MG63 (cell line): ENCODE measurements at regions not wholly inside any gene's neighbourhood (a gene's known extent, or its start where the extent isn't known, plus 50 kb on each side); places are given as distances from the start of the nearest gene placed in this dataset.

Experiments used
- DNase-seq: peaks from one replicate; pipeline ENCODE4 v3.0.0-alpha.2; 2020
- H3K27me3 ChIP-seq: fragments of 250-450 bp; sonication (Bioruptor Pico); 2 replicates; pipeline ENCODE4 v1.5.1; 2020; ENCODE audit warnings: mild to moderate bottlenecking, moderate library complexity
- H3K36me3 ChIP-seq: fragments of 250-450 bp; sonication (Bioruptor Pico); 2 replicates; pipeline ENCODE4 v1.5.1; 2020; ENCODE audit warnings: mild to moderate bottlenecking, moderate library complexity
- H3K4me3 ChIP-seq: fragments of 250-450 bp; sonication (Bioruptor Pico); 2 replicates; pipeline ENCODE4 v1.5.1; 2020; ENCODE audit warnings: mild to moderate bottlenecking, moderate library complexity
- H3K9me3 ChIP-seq: fragments of 250-450 bp; sonication (Bioruptor Pico); 2 replicates; pipeline ENCODE4 v1.5.1; 2020; ENCODE audit warnings: mild to moderate bottlenecking, moderate library complexity

- H3K9me3 ChIP-seq, result no peaks in the 10 kb centered on the region
- no peak for DNase-seq
- no peak overlapping the region for H3K4me3 ChIP-seq
- H3K36me3 ChIP-seq, result no peaks in the 10 kb centered on the region
- no peaks in the 10 kb centered on the region for H3K27me3 ChIP-seq
Observed at GRCh38 chr12:24599736-24600135, 349.2 kb downstream of the BCAT1 start.

DNA sequence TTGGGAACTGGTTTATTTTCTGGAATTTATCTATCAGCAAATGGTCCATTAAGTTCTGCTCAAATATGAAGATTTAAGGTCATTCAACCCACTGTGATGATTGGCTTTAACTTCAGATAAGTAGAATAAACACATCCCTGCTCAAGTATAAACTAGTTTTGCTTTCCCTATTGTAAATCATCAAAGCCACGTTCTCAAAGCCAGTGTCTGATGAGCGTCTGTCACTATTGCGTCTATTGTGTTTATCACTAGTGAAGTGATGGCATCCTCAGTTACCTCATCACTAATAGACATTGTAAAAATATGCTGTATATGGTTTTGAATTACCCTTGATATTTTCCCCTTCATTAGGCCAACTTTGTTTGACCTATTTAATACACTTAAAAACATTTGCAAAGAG, 351.3 kb downstream of the BCAT1 start:
- Histone ChIP-seq H3K36me3 (no peaks in the 10 kb centered on the region), H3K27me3 (no peaks in the 10 kb centered on the region), H3K9me3 (no peaks in the 10 kb centered on the region), H3K4me3 (no peak overlapping the region)
- DNase-seq, result no peak

GRCh38 chr12:24596768-24597388, 352.0 kb downstream of the BCAT1 start:
- H3K27me3 ChIP-seq, result no peaks in the 10 kb centered on the region

GRCh38 chr12:24595652-24596235, 353.2 kb downstream of the BCAT1 start:
- no peak for DNase-seq
- H3K27me3 ChIP-seq, result no peaks in the 10 kb centered on the region
- H3K36me3 ChIP-seq, result no peaks in the 10 kb centered on the region
- no peaks in the 10 kb centered on the region for H3K9me3 ChIP-seq
- H3K4me3 ChIP-seq, result no peak overlapping the region

More at GRCh38 chr12:24596768-24597388, 352.0 kb downstream of the BCAT1 start:
- no peaks in the 10 kb centered on the region for H3K36me3 ChIP-seq
- DNase-seq, result no peak
- H3K9me3 ChIP-seq, result no peaks in the 10 kb centered on the region
- H3K4me3 ChIP-seq, result no peak overlapping the region

DNA sequence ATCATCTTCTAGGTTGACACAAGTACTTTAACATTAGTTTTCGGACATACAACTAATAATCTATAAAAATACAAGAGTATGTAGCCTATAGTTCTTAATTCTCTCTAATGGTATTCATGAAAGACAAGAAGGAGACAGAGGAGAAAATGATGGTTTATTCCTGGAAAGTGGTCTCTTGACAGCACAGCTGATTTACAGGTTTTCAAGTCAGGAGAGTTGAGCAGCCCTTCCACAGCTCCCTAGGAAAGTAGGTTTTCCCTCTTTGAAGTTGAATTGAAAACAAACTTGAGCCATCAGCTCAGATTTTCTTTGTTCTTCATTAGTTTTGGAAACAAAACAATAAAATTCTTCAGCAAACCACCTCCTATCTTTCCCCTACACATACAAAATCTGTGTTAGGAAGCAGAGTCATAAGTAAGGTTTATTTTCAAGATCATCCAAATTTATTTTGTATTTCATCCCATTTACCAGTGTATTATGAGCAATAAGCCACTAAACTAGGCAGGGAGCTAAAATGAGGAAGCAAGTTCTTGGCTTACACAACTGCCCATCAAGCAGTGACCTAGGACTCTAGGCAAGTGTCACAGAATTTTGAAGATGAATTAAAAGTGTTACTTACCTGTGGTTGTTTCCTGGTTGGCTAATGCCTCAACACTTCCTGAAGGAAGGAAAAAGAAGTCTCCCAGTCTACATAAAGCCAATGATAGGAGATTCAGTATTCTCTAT, 357.0 kb downstream of the BCAT1 start:
- no peaks in the 10 kb centered on the region for H3K9me3 ChIP-seq
- no peak for DNase-seq
- H3K27me3 ChIP-seq, result no peaks in the 10 kb centered on the region
- H3K4me3 ChIP-seq, result no peak overlapping the region
- no peaks in the 10 kb centered on the region for H3K36me3 ChIP-seq

DNA sequence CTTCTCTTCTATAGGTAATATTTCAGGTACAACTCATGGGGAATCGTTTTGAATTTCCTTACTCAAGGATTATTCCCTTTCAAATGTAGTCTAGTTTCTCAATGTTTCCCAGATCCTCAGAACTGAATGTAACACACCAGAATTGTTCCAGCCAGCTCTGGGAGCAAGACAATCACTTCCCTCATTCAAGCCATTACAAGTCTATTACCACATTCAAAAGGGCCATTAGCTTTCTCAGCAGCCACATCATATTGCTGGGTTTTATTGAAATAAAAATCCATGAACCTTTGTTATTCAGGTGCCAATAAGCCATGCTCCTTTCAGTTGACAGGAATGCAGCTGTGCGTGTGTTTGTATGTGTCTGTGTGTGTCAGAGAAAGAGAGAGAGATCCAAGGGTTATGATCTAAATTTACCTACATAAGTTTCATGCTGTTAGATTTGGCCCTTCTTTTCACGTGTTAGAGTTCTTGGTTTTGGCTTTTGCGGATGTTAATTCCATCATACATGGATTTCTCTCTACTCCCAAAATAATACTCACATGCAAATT, 357.7 kb downstream of the BCAT1 start:
- no peak for DNase-seq
- no peaks in the 10 kb centered on the region for H3K9me3 ChIP-seq
- no peak overlapping the region for H3K4me3 ChIP-seq
- no peaks in the 10 kb centered on the region for H3K36me3 ChIP-seq
- H3K27me3 ChIP-seq, result no peaks in the 10 kb centered on the region

DNA sequence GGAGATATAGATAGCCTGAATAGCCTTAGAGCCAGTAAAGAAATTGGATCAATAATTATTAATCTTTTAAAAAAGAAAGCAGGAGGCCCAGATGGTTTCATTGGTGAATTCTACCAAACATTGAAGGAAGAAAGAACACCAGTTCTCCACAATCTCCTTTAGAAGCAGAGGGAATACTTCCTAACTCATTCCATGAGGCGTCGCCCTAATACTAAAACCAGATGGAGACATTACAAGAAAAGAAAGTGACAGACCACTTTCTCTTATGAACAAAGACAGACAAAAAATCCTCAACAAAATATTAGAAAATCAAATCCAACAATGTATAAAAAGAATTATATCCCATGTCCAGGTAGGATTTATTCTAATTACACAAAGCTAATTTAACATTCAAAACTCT, 362.6 kb downstream of the BCAT1 start:
- Histone ChIP-seq H3K27me3 (no peaks in the 10 kb centered on the region), H3K9me3 (no peaks in the 10 kb centered on the region), H3K36me3 (no peaks in the 10 kb centered on the region), H3K4me3 (no peak overlapping the region)
- DNase-seq, result no peak

DNA sequence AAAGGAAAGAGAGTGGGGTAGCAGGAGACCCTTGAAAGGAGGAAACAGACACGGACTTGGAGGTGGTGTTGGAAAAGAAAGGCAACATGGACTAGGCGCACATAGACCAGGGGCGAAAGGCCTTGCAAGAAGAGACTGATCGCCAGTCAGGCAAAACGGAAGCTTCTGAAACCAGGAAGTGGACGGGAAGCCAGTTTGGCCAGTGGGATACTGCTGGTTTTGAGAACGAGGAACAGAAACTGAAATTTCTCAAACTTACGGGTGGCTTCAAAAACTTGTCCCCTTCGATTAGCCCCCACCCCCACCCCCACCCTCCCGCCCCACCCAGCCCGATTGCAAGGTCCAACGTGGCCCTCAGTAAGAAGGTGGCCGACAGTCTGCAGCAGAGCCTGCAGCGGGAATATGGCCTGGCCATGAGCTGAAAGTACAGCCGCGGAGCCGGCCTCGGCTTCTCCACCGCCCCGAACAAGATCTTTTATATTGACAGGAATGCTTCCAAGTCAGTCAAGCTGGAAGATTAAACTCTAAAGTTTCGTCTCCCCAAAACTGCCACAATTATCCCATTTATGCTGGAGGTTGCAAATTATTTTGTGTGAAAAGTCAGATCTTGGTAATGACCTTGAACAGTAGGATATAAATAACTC, 364.7 kb downstream of the BCAT1 start:
- Histone ChIP-seq H3K27me3 (no peaks in the 10 kb centered on the region), H3K4me3 (no peak overlapping the region), H3K9me3 (no peaks in the 10 kb centered on the region), H3K36me3 (no peaks in the 10 kb centered on the region)
- DNase-seq, result no peak

DNA sequence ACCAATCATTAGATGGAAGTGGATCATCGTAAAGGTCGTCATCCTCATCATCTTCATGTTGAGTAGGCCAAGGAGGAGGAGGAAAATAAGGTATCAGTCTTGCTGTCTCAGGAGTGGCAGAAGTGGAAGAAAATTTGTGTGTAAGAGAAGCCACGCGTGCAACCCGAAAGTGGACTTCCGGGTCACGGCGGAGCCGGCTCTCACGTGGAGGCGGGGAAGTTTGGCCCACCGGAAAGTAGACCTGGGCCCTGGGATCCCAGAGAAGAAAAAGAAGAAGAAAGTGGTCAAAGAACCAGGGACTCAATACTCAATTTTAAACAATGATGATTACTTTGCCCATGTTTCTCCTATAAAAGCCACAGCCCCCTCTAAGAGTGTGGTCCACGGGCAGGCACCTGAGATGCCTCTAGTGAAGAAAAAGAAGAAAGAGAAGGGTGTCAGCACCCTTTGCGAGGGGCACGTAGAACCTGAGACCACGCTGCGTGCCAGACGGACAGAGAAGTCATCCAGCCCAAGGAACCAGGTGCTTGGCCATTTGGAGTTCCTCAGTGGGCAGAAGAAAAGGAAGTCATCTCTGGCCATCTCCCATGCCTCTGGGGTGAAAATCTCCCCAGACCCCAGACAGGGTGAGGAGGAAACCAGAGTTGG, 365.8 kb downstream of the BCAT1 start:
- no peak for DNase-seq
- Histone ChIP-seq H3K36me3 (no peaks in the 10 kb centered on the region), H3K27me3 (no peaks in the 10 kb centered on the region), H3K9me3 (no peaks in the 10 kb centered on the region), H3K4me3 (no peak overlapping the region)

- no peak for DNase-seq
- H3K4me3 ChIP-seq, result no peak overlapping the region
- no peaks in the 10 kb centered on the region for H3K36me3 ChIP-seq
- no peaks in the 10 kb centered on the region for H3K9me3 ChIP-seq
- no peaks in the 10 kb centered on the region for H3K27me3 ChIP-seq
Observed at GRCh38 chr12:24574538-24574937, 374.4 kb downstream of the BCAT1 start.

DNA sequence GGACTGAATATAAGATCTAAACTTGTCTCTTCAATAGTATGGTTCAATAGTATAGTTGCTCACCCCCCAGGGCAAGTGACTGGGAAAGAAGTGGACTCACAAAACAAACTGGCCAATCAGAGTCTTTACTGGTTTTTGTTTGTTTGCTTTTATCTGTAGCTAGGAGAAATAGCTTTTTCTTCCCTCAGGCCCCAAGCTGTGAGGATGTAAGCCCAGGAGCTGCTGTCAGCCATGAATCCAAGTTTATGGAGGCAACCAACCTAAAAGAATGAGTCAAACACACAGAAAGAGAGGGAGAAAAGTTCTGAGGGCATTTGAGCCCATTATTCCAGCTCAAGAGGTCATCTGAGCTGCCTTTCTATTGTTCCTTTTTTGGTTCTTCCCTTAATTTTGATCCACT, 375.3 kb downstream of the BCAT1 start:
- H3K36me3 ChIP-seq, result no peaks in the 10 kb centered on the region
- H3K27me3 ChIP-seq, result no peaks in the 10 kb centered on the region
- H3K4me3 ChIP-seq, result no peak overlapping the region
- DNase-seq, result no peak
- H3K9me3 ChIP-seq, result no peaks in the 10 kb centered on the region

DNA sequence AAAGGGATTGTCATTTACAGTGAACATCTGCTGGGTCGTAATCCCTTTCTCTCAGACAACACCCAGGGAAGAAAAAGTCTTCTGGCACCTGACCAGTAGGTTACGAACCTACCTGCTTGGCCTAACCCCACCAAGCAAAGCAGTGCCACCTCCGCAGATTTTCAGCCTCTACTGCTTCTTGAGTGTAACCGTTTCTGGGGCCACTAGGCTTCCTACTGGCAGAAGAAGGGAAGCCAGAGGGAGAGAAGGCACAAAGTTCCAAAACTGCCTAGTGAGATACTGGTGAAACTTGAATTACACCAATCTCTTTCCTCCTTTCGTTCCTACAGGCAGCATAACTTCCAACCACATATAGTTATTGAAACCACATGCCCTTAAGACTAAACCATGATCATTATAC, 383.6 kb downstream of the BCAT1 start:
- Histone ChIP-seq H3K36me3 (no peaks in the 10 kb centered on the region), H3K9me3 (no peaks in the 10 kb centered on the region), H3K27me3 (0 out of 2 replicates have a peak, but pooled peaks cover 2% of the 10 kb centered on the region), H3K4me3 (no peak overlapping the region)
- DNase-seq, result no peak

DNA sequence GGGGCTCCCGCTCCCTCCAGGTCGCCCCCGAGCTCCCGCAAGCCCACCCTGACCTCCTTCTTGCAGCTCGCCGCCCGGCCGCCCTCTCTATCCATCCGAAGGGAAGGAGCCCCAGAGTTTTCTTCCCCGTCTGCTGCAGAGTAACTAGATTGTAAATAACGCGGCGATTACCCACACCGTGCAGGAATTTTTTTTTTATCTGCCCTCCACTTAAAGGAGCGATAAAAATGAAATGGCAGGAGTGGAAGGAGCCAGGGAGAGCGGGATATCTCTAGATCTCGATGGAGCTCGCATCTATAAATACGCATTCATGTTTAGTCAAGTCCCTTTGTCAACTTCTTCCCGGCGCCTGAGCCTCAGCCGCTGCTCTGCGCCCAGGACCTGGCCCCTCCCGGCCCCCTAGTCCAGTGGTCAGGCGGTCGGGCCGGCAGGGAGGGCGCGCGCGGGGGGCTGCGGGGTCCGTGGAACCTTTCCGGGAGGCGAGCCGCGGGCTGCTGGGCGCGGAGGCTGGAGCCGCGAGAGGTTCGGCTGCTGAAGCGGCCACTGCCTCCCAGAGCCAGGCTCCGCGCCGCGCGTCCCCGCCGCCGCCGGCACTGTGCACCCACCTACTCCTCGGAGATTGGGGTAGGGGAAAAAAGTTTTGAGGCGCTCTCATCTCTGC, 386.0 kb downstream of the BCAT1 start:
- H3K36me3 ChIP-seq, result no peaks in the 10 kb centered on the region
- peak overlapping the region; percentile 66 for H3K4me3 ChIP-seq
- 0 out of 2 replicates have a peak, but pooled peaks cover 2% of the 10 kb centered on the region for H3K27me3 ChIP-seq
- DNase-seq, result peak; percentile 36
- no peaks in the 10 kb centered on the region for H3K9me3 ChIP-seq

- Histone ChIP-seq H3K4me3 (peak overlapping the region; percentile 66), H3K27me3 (no peaks in the 10 kb centered on the region), H3K36me3 (no peaks in the 10 kb centered on the region), H3K9me3 (no peaks in the 10 kb centered on the region)
- DNase-seq, result peak; percentile 65
Observed at GRCh38 chr12:24561882-24562770, 386.8 kb downstream of the BCAT1 start.

DNA sequence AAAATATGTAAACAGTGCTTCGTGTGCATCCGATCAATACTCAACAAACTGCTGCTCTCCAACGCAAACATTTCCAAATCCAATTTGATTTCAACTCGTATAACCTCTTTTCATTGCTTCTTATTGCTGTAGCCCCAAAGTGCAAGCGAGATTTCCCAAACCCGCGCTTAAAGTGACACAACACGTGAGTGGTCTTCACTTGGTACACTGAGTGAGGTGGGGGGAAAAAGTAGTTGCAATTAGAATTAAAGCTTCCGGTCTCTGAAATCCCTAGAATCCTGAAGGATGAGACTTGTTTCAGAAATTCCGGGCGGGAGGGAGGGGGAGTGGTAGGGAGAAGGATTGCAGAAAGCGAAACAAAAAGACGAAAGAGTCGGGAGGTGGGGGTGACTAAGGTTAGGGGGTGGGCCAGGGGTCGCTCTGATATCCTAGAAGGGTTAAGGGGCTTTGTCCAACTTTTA, 387.5 kb downstream of the BCAT1 start:
- Histone ChIP-seq H3K4me3 (peak overlapping the region; percentile 66), H3K36me3 (no peaks in the 10 kb centered on the region), H3K9me3 (no peaks in the 10 kb centered on the region), H3K27me3 (no peaks in the 10 kb centered on the region)
- peak; percentile 19 for DNase-seq
